ENCODE measurements at regions not wholly inside any gene's neighbourhood (a gene's known extent, or its start where the extent isn't known, plus 50 kb on each side); places are given as distances from the start of the nearest gene placed in this dataset.

DNA sequence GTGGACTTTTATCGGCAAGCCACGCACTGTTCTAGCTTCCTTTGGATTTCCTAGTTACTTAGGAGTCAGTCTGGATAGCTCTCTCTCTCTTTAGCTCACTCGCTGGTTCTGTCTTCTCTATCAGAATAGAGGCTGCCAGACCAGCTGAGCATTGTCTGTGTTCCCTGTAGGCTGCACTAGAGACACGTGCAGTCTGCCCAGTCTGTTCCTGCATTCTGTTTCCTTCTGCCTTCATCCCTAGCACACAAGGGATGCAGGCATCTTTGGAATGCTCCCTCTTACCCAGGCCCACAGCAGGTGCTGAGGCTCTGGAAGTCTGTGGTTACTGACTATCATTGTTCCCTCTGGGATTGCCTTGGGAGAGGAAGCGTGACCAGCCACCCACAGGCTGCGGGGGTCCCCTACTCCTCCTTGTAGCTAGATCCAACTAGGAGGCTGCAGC is 322.8 kb downstream of the ZNF621 start (continued):
- TF ChIP-seq, protein P1, sequence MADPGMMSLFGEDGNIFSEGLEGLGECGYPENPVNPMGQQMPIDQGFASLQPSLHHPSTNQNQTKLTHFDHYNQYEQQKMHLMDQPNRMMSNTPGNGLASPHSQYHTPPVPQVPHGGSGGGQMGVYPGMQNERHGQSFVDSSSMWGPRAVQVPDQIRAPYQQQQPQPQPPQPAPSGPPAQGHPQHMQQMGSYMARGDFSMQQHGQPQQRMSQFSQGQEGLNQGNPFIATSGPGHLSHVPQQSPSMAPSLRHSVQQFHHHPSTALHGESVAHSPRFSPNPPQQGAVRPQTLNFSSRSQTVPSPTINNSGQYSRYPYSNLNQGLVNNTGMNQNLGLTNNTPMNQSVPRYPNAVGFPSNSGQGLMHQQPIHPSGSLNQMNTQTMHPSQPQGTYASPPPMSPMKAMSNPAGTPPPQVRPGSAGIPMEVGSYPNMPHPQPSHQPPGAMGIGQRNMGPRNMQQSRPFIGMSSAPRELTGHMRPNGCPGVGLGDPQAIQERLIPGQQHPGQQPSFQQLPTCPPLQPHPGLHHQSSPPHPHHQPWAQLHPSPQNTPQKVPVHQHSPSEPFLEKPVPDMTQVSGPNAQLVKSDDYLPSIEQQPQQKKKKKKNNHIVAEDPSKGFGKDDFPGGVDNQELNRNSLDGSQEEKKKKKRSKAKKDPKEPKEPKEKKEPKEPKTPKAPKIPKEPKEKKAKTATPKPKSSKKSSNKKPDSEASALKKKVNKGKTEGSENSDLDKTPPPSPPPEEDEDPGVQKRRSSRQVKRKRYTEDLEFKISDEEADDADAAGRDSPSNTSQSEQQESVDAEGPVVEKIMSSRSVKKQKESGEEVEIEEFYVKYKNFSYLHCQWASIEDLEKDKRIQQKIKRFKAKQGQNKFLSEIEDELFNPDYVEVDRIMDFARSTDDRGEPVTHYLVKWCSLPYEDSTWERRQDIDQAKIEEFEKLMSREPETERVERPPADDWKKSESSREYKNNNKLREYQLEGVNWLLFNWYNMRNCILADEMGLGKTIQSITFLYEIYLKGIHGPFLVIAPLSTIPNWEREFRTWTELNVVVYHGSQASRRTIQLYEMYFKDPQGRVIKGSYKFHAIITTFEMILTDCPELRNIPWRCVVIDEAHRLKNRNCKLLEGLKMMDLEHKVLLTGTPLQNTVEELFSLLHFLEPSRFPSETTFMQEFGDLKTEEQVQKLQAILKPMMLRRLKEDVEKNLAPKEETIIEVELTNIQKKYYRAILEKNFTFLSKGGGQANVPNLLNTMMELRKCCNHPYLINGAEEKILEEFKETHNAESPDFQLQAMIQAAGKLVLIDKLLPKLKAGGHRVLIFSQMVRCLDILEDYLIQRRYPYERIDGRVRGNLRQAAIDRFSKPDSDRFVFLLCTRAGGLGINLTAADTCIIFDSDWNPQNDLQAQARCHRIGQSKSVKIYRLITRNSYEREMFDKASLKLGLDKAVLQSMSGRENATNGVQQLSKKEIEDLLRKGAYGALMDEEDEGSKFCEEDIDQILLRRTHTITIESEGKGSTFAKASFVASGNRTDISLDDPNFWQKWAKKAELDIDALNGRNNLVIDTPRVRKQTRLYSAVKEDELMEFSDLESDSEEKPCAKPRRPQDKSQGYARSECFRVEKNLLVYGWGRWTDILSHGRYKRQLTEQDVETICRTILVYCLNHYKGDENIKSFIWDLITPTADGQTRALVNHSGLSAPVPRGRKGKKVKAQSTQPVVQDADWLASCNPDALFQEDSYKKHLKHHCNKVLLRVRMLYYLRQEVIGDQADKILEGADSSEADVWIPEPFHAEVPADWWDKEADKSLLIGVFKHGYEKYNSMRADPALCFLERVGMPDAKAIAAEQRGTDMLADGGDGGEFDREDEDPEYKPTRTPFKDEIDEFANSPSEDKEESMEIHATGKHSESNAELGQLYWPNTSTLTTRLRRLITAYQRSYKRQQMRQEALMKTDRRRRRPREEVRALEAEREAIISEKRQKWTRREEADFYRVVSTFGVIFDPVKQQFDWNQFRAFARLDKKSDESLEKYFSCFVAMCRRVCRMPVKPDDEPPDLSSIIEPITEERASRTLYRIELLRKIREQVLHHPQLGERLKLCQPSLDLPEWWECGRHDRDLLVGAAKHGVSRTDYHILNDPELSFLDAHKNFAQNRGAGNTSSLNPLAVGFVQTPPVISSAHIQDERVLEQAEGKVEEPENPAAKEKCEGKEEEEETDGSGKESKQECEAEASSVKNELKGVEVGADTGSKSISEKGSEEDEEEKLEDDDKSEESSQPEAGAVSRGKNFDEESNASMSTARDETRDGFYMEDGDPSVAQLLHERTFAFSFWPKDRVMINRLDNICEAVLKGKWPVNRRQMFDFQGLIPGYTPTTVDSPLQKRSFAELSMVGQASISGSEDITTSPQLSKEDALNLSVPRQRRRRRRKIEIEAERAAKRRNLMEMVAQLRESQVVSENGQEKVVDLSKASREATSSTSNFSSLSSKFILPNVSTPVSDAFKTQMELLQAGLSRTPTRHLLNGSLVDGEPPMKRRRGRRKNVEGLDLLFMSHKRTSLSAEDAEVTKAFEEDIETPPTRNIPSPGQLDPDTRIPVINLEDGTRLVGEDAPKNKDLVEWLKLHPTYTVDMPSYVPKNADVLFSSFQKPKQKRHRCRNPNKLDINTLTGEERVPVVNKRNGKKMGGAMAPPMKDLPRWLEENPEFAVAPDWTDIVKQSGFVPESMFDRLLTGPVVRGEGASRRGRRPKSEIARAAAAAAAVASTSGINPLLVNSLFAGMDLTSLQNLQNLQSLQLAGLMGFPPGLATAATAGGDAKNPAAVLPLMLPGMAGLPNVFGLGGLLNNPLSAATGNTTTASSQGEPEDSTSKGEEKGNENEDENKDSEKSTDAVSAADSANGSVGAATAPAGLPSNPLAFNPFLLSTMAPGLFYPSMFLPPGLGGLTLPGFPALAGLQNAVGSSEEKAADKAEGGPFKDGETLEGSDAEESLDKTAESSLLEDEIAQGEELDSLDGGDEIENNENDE (IDR thresholded peaks at IDR 0.05; ENCODE audit: insufficient replicate concordance, low read length) = no peak
- peak; percentile 32 for TF ChIP-seq CTBP2 (IDR thresholded peaks at IDR 0.05; ENCODE audit: borderline replicate concordance, insufficient read depth, insufficient read length, low read length)
- TF ChIP-seq NANOG (IDR thresholded peaks at IDR 0.05; ENCODE audit: insufficient read depth, low read depth, low read length, poor library complexity, severe bottlenecking) = no peak
- TF ChIP-seq ATF2 (IDR thresholded peaks at IDR 0.05; ENCODE audit: low read length) = 0 out of 2 replicates have a peak, but pooled peaks have one; percentile 30
- TF ChIP-seq BACH1 (IDR thresholded peaks at IDR 0.05; ENCODE audit: low read length) = no peak
- peak; percentile 70 to 87; a peak in 3 of 4 replicates for TF ChIP-seq HDAC2 (IDR thresholded peaks at IDR 0.05; ENCODE audit: borderline replicate concordance in 1 of 2, low read depth in 2 of 2, low read length in 2 of 2)
- TF ChIP-seq SUZ12 (IDR thresholded peaks at IDR 0.05; ENCODE audit: low read length) = no peak
- TF ChIP-seq TEAD4 (IDR thresholded peaks at IDR 0.05; ENCODE audit: low read depth, low read length) = peak; percentile 98
